ENCODE measurements at regions not wholly inside any gene's neighbourhood (a gene's known extent, or its start where the extent isn't known, plus 50 kb on each side); places are given as distances from the start of the nearest gene placed in this dataset.

DNA sequence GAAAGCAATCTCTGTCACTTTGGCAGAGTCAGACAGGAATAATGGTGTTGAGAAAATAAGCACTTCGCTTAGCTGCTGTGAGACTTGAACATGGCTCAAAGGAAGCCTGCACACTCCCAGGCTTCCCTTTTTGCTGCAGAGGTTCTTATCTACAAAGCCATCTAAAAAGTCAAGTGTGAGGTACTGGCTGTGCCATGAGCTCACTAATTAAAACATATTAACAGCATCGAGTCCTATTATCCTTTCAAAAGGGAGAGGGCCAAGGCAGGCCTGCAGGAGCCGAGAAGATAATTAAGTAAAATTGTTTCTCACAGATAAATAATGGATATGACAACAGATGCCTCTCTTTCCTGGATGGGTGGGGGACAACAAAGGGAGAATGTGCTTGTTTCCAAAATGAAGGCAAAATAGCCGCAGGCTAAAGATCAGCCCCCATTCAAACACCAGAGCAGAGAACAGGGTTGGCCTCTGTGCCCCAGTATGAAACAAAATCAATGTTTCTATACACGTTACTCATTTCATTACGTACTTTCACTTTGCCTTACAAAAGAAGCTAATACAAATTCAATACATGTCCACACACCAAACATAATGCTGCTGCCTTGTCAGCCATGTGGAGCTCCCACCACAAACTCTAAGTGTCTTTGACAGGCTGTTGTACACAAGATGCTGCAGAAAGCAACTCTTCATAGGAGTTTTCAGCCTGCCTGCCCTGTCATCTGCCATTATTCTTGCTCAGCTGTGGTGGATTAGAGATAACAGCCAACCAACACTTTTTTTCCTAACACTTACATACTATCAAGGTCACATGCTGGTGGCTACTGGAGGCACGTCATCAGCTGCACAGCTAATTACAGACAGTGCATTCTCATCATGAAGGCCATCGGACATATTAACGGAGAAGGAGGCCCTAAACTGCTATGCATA is 55.3 kb downstream of the ELAPOR2 start:
- intact Hi-C loops (cut with micrococcal nuclease) = no loop called here
- peaks cover 15% of the 10 kb centered on the region for H3K27me3 Mint-ChIP-seq
- ATAC-seq (ENCODE audit: low read depth) (no peak), DNase-seq (no peak)
- H3K4me3 Mint-ChIP-seq = no peak overlapping the region
- H3K27ac Mint-ChIP-seq = no peak overlapping the region
- 37% methylated on average over 3 of the region's 9 CpGs for WGBS (ENCODE audit: insufficient coverage)
- no peaks in the 10 kb centered on the region for H3K9me3 Mint-ChIP-seq (ENCODE audit: insufficient read depth)
- ChIA-PET POLR2A (no interaction called here), CTCF (interaction anchor here (0.6 to 1.0 kb wide), 2 partner anchors 10 to 26 kb away, joined by 3 read pairs; no protein-coding TSS in a partner anchor)
- Histone ChIP-seq H3K79me2 (ENCODE audit: control insufficient read depth, insufficient read depth, low read length) (peaks cover 22% of the 10 kb centered on the region), H3K9ac (ENCODE audit: low read length) (no peak overlapping the region), H3K27me3 (replicated peaks in 1 of 4; ENCODE audit: control extremely low read depth in 1 of 4, control insufficient read depth in 3 of 4, insufficient read depth in 4 of 4, low read length in 3 of 4) (no peaks in the 10 kb centered on the region), H3K4me3 (ENCODE audit: control extremely low read depth in 1 of 5, extremely low read depth in 1 of 5, insufficient read depth in 1 of 5, low read depth in 2 of 5, low read length in 4 of 5) (no peak overlapping the region), H3K4me1 (ENCODE audit: control insufficient read depth in 2 of 2, insufficient read depth in 2 of 2, low read length in 2 of 2) (no peaks in the 10 kb centered on the region), H3K36me3 (replicated peaks in 1 of 2; ENCODE audit: control extremely low read depth in 1 of 2, control insufficient read depth in 1 of 2, extremely low read depth in 1 of 2, insufficient read depth in 2 of 2, low read length in 1 of 2) (no peaks in the 10 kb centered on the region), H3K9me3 (ENCODE audit: control extremely low read depth in 1 of 3, control insufficient read depth in 2 of 3, insufficient read depth in 1 of 3, low read length in 2 of 3) (no peaks in the 10 kb centered on the region), H3K27ac (ENCODE audit: low read length in 2 of 2) (no peak overlapping the region), H3K4me2 (replicated peaks; ENCODE audit: low read depth, low read length, poor library complexity, severe bottlenecking) (no peak overlapping the region), H2AFZ (ENCODE audit: insufficient read depth, low read depth, low read length, poor library complexity, severe bottlenecking) (no peak overlapping the region), H4K20me1 (ENCODE audit: control insufficient read depth, insufficient read depth, low read length, poor library complexity, severe bottlenecking) (no peaks in the 10 kb centered on the region)
- peaks cover 3% of the 10 kb centered on the region for H3K4me1 Mint-ChIP-seq
- TF ChIP-seq EZH2 (IDR thresholded peaks at IDR 0.05; ENCODE audit: borderline replicate concordance, insufficient read depth, low read depth, low read length, poor library complexity, severe bottlenecking) = no peak
- TF ChIP-seq, protein P1, sequence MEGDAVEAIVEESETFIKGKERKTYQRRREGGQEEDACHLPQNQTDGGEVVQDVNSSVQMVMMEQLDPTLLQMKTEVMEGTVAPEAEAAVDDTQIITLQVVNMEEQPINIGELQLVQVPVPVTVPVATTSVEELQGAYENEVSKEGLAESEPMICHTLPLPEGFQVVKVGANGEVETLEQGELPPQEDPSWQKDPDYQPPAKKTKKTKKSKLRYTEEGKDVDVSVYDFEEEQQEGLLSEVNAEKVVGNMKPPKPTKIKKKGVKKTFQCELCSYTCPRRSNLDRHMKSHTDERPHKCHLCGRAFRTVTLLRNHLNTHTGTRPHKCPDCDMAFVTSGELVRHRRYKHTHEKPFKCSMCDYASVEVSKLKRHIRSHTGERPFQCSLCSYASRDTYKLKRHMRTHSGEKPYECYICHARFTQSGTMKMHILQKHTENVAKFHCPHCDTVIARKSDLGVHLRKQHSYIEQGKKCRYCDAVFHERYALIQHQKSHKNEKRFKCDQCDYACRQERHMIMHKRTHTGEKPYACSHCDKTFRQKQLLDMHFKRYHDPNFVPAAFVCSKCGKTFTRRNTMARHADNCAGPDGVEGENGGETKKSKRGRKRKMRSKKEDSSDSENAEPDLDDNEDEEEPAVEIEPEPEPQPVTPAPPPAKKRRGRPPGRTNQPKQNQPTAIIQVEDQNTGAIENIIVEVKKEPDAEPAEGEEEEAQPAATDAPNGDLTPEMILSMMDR (IDR thresholded peaks at IDR 0.05) = no peak

DNA sequence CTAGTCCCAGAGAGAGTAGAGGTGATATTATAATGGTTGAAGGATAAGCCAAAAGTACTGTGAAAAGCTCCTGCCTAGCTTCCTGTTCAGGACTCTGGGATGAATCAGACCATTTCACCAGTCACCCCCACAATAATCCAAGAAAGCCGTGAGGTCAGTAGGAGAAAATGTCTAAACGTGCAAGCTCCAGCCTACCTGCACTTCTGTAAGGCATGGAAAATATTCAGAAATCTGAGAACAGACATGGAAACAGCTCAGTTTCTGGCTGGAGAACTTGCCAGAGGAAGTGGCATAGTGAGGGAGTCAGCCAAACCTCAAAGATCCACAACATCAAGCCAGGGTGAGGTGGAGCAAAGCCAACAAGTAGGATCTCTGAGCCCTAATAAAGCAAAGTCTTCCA is 58.2 kb downstream of the ELAPOR2 start:
- Histone ChIP-seq H3K9ac (ENCODE audit: low read length) (no peak overlapping the region), H4K20me1 (ENCODE audit: control insufficient read depth, insufficient read depth, low read length, poor library complexity, severe bottlenecking) (no peaks in the 10 kb centered on the region), H2AFZ (ENCODE audit: insufficient read depth, low read depth, low read length, poor library complexity, severe bottlenecking) (no peak overlapping the region), H3K4me3 (ENCODE audit: control extremely low read depth in 1 of 5, extremely low read depth in 1 of 5, insufficient read depth in 1 of 5, low read depth in 2 of 5, low read length in 4 of 5) (no peak overlapping the region), H3K27me3 (replicated peaks in 1 of 4; ENCODE audit: control extremely low read depth in 1 of 4, control insufficient read depth in 3 of 4, insufficient read depth in 4 of 4, low read length in 3 of 4) (no peaks in the 10 kb centered on the region), H3K9me3 (ENCODE audit: control extremely low read depth in 1 of 3, control insufficient read depth in 2 of 3, insufficient read depth in 1 of 3, low read length in 2 of 3) (no peaks in the 10 kb centered on the region), H3K4me2 (replicated peaks; ENCODE audit: low read depth, low read length, poor library complexity, severe bottlenecking) (no peak overlapping the region), H3K36me3 (replicated peaks in 1 of 2; ENCODE audit: control extremely low read depth in 1 of 2, control insufficient read depth in 1 of 2, extremely low read depth in 1 of 2, insufficient read depth in 2 of 2, low read length in 1 of 2) (no peaks in the 10 kb centered on the region), H3K79me2 (ENCODE audit: control insufficient read depth, insufficient read depth, low read length) (peaks cover 19% of the 10 kb centered on the region), H3K4me1 (ENCODE audit: control insufficient read depth in 2 of 2, insufficient read depth in 2 of 2, low read length in 2 of 2) (no peaks in the 10 kb centered on the region), H3K27ac (ENCODE audit: low read length in 2 of 2) (no peak overlapping the region)
- H3K27me3 Mint-ChIP-seq = peaks cover 22% of the 10 kb centered on the region
- H3K4me3 Mint-ChIP-seq = no peak overlapping the region
- no peaks in the 10 kb centered on the region for H3K9me3 Mint-ChIP-seq (ENCODE audit: insufficient read depth)
- no peak for ATAC-seq (ENCODE audit: low read depth)
- DNase-seq = no peak
- POLR2A ChIA-PET = no interaction called here
- intact Hi-C loops (cut with micrococcal nuclease) = no loop called here
- H3K4me1 Mint-ChIP-seq = peaks cover 3% of the 10 kb centered on the region
- no CpG with 5 or more reads among the region's 2 CpGs for WGBS (ENCODE audit: insufficient coverage)
- TF ChIP-seq EZH2 (IDR thresholded peaks at IDR 0.05; ENCODE audit: borderline replicate concordance, insufficient read depth, low read depth, low read length, poor library complexity, severe bottlenecking) = no peak
- TF ChIP-seq, protein P1 (IDR thresholded peaks at IDR 0.05) = no peak
- CTCF ChIA-PET = no interaction called here
- no peak overlapping the region for H3K27ac Mint-ChIP-seq
